ENCODE measurements at regions not wholly inside any gene's neighbourhood (a gene's known extent, or its start where the extent isn't known, plus 50 kb on each side); places are given as distances from the start of the nearest gene placed in this dataset.

DNA sequence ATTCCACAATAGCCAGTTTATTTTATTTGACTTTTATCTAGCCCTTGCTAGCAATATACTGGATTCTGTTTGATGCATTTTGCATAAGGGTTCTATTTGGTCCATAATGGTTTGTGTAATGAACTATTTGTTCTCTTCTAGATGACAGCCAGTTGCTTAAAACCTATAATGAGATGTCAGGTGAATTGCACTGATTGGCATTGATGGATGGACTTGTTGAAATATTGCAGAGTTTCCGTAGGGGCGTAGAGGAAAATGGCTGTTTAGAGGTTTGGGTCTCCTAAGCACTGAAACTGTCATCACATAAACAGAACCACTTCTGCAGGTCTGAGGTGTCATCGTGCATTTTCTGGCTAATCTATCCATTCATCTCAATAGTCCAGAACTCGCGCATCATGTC, 124.9 kb upstream of the HDAC9 start:
- ATAC-seq (no peak), DNase-seq (ENCODE audit: low read depth, low spot score) (no peak)
- Histone ChIP-seq H4K20me1 (ENCODE audit: insufficient read depth) (no peaks in the 10 kb centered on the region), H3K4me2 (ENCODE audit: low read length) (no peak overlapping the region), H3K9me3 (ENCODE audit: control insufficient read depth in 1 of 2, insufficient read depth in 1 of 2, low read depth in 1 of 2, low read length in 2 of 2) (no peaks in the 10 kb centered on the region), H3K4me1 (ENCODE audit: control insufficient read depth in 1 of 2, insufficient read depth in 2 of 2, low read length in 2 of 2) (no peaks in the 10 kb centered on the region), H3K4me3 (replicated peaks in 1 of 2; ENCODE audit: low read depth in 1 of 2, low read length in 2 of 2) (no peak overlapping the region), H3K36me3 (ENCODE audit: control insufficient read depth in 1 of 2, insufficient read depth in 2 of 2, low read length in 2 of 2) (no peaks in the 10 kb centered on the region), H3K79me2 (ENCODE audit: insufficient read depth, low read length) (no peaks in the 10 kb centered on the region), H3K27ac (ENCODE audit: low read depth, low read length) (no peak overlapping the region), H3K27me3 (ENCODE audit: insufficient read depth, low read length) (no peaks in the 10 kb centered on the region), H3K9ac (ENCODE audit: low read length) (no peak overlapping the region), H2AFZ (ENCODE audit: low read depth, low read length, poor library complexity, severe bottlenecking) (no peak overlapping the region), H3K9me2 (ENCODE audit: insufficient read depth) (no peaks in the 10 kb centered on the region)
- ChIA-PET POLR2A (no interaction called here), RAD21 (ENCODE audit: low non-redundant PET in 1 of 2, low total read pairs in 2 of 2, uncharacterized antibody in 2 of 2, unreplicated experiment in 2 of 2) (no interaction called here), CTCF (no interaction called here)
- no peak for TF ChIP-seq YY1 (IDR thresholded peaks at IDR 0.05; ENCODE audit: extremely low read depth, insufficient replicate concordance, low read depth, low read length)
- TF ChIP-seq CBX3 (IDR thresholded peaks at IDR 0.05; ENCODE audit: low read depth): no peak
- TF ChIP-seq, protein P1, sequence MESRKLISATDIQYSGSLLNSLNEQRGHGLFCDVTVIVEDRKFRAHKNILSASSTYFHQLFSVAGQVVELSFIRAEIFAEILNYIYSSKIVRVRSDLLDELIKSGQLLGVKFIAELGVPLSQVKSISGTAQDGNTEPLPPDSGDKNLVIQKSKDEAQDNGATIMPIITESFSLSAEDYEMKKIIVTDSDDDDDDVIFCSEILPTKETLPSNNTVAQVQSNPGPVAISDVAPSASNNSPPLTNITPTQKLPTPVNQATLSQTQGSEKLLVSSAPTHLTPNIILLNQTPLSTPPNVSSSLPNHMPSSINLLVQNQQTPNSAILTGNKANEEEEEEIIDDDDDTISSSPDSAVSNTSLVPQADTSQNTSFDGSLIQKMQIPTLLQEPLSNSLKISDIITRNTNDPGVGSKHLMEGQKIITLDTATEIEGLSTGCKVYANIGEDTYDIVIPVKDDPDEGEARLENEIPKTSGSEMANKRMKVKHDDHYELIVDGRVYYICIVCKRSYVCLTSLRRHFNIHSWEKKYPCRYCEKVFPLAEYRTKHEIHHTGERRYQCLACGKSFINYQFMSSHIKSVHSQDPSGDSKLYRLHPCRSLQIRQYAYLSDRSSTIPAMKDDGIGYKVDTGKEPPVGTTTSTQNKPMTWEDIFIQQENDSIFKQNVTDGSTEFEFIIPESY (IDR thresholded peaks at IDR 0.05; ENCODE audit: extremely low read depth, insufficient replicate concordance, low read length): no peak
- TF ChIP-seq SIN3A (IDR thresholded peaks at IDR 0.05; ENCODE audit: low read depth): no peak
- no peak for TF ChIP-seq EZH2phosphoT487 (IDR thresholded peaks at IDR 0.05; ENCODE audit: borderline replicate concordance)
- TF ChIP-seq EZH2 (IDR thresholded peaks at IDR 0.05): no peak
- TF ChIP-seq EGR1 (IDR thresholded peaks at IDR 0.05; ENCODE audit: low read depth): no peak
- TF ChIP-seq, protein P2, sequence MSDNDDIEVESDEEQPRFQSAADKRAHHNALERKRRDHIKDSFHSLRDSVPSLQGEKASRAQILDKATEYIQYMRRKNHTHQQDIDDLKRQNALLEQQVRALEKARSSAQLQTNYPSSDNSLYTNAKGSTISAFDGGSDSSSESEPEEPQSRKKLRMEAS (IDR thresholded peaks at IDR 0.05): no peak
- TF ChIP-seq, protein P3, sequence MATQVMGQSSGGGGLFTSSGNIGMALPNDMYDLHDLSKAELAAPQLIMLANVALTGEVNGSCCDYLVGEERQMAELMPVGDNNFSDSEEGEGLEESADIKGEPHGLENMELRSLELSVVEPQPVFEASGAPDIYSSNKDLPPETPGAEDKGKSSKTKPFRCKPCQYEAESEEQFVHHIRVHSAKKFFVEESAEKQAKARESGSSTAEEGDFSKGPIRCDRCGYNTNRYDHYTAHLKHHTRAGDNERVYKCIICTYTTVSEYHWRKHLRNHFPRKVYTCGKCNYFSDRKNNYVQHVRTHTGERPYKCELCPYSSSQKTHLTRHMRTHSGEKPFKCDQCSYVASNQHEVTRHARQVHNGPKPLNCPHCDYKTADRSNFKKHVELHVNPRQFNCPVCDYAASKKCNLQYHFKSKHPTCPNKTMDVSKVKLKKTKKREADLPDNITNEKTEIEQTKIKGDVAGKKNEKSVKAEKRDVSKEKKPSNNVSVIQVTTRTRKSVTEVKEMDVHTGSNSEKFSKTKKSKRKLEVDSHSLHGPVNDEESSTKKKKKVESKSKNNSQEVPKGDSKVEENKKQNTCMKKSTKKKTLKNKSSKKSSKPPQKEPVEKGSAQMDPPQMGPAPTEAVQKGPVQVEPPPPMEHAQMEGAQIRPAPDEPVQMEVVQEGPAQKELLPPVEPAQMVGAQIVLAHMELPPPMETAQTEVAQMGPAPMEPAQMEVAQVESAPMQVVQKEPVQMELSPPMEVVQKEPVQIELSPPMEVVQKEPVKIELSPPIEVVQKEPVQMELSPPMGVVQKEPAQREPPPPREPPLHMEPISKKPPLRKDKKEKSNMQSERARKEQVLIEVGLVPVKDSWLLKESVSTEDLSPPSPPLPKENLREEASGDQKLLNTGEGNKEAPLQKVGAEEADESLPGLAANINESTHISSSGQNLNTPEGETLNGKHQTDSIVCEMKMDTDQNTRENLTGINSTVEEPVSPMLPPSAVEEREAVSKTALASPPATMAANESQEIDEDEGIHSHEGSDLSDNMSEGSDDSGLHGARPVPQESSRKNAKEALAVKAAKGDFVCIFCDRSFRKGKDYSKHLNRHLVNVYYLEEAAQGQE (IDR thresholded peaks at IDR 0.05; ENCODE audit: low read depth): no peak
- TF ChIP-seq, protein P4, sequence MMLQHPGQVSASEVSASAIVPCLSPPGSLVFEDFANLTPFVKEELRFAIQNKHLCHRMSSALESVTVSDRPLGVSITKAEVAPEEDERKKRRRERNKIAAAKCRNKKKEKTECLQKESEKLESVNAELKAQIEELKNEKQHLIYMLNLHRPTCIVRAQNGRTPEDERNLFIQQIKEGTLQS (IDR thresholded peaks at IDR 0.05): no peak
- intact Hi-C loops (cut with micrococcal nuclease): no loop called here
- no TSS peak for BruUV-seq (replicated peaks)
